Glutamatergic neuron (in vitro differentiated cells): ENCODE measurements at regions not wholly inside any gene's neighbourhood (a gene's known extent, or its start where the extent isn't known, plus 50 kb on each side); places are given as distances from the start of the nearest gene placed in this dataset.

Source experiments
- DNase-seq: peaks from one replicate; pipeline ENCODE4 v3.0.0; 2022
- H3K27ac Mint-ChIP-seq: one replicate; pipeline ENCODE4 v1.8.0; 2020; ENCODE audit warnings: mild to moderate bottlenecking, mixed read lengths, inconsistent platforms; ENCODE audit not compliant: unreplicated experiment
- H3K27me3 Mint-ChIP-seq: one replicate; pipeline ENCODE4 v1.8.0; 2020; ENCODE audit warnings: mild to moderate bottlenecking, moderate library complexity, mixed read lengths, inconsistent platforms; ENCODE audit not compliant: unreplicated experiment
- H3K36me3 Mint-ChIP-seq: one replicate; pipeline ENCODE4 v1.8.0; 2020; ENCODE audit warnings: mild to moderate bottlenecking, mixed read lengths, inconsistent platforms; ENCODE audit not compliant: unreplicated experiment
- H3K4me1 Mint-ChIP-seq: one replicate; pipeline ENCODE4 v1.8.0; 2020; ENCODE audit warnings: mild to moderate bottlenecking, low read depth, mixed read lengths, inconsistent platforms; ENCODE audit not compliant: unreplicated experiment
- H3K4me3 Mint-ChIP-seq: one replicate; pipeline ENCODE4 v1.8.0; 2020; ENCODE audit warnings: mild to moderate bottlenecking, mixed read lengths, inconsistent platforms; ENCODE audit not compliant: unreplicated experiment
- H3K9me3 Mint-ChIP-seq: one replicate; pipeline ENCODE4 v1.8.0; 2020; ENCODE audit warnings: mild to moderate bottlenecking, moderate library complexity, mixed read lengths, inconsistent platforms; ENCODE audit not compliant: unreplicated experiment
- CTCF ChIP-seq: fragments of 200-600 bp; sonication (generic); IDR thresholded peaks from one replicate; pipeline ENCODE4 v1.5.0; 2021; ENCODE audit not compliant: partially characterized antibody, unreplicated experiment

DNA sequence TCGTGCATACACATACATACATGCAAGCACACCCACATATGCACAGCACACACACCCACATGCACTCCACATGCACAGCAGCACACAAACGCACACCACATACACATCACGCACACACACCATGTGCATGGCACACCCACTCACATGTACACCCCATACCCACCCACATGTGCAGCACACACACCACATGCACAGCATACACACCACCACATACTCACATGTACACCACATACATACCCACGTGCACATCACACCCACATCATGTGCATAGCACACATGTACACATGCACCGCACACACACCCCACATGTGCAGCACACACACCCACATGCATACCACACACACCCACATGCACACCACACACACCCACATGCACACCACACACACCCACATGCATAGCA is 132.0 kb upstream of the RGPD4 start:
- Mint-ChIP-seq H3K27ac (no peak overlapping the region), H3K36me3 (no peaks in the 10 kb centered on the region), H3K4me1 (peaks cover 6% of the 10 kb centered on the region), H3K9me3 (peaks cover 4% of the 10 kb centered on the region), H3K27me3 (peaks cover 4% of the 10 kb centered on the region), H3K4me3 (no peak overlapping the region)
- DNase-seq: no peak
- no peak for TF ChIP-seq CTCF

DNA sequence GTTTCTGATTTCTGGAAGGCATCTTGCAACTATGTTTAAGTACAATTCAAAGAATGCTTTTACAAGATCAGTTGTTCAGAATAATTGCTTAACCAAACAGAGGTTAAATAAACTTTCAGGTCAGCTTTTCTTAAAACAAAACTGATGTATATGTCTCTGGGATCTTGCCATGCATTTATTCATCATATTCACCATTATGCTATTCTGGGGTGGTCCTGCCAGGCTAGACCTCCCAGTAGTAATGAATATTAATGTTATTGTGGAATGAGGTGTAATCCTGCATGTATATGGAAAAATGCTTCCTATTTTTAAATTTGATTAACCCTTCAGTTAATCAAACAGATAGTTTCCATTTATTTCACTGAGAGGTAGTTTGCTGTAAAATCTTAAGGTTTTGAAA is 129.3 kb upstream of the RGPD4 start:
- peaks cover 6% of the 10 kb centered on the region for H3K4me1 Mint-ChIP-seq
- no peak for TF ChIP-seq CTCF
- no peak for DNase-seq

DNA sequence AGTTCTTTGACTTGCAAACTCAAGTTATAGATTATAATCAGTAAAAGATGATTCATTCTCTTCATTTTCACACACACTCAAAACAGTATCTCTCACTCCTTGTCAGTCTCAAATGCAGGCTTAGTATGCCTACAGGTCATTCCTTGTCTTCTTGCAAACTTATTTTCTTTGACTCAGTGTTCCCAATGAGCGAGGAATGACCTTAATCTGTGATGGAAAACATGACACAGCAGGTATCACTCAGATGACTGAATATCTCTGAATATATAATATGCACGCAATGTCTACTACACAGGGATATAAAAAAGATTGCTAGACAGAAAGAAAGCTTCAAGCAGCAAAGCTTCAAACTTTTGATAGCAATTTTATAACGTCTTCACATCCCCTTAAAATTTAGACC is 127.8 kb upstream of the RGPD4 start:
- no peak overlapping the region for H3K27ac Mint-ChIP-seq
- H3K27me3 Mint-ChIP-seq: peaks cover 2% of the 10 kb centered on the region
- no peak overlapping the region for H3K4me3 Mint-ChIP-seq
- no peaks in the 10 kb centered on the region for H3K36me3 Mint-ChIP-seq
- H3K9me3 Mint-ChIP-seq: peaks cover 4% of the 10 kb centered on the region
- H3K4me1 Mint-ChIP-seq: peaks cover 6% of the 10 kb centered on the region
- no peak for TF ChIP-seq CTCF
- DNase-seq: no peak

More for the DNA sequence above, 129.3 kb upstream of the RGPD4 start:
- H3K27me3 Mint-ChIP-seq: peaks cover 2% of the 10 kb centered on the region
- H3K27ac Mint-ChIP-seq: no peak overlapping the region
- H3K9me3 Mint-ChIP-seq: peaks cover 4% of the 10 kb centered on the region
- H3K36me3 Mint-ChIP-seq: no peaks in the 10 kb centered on the region
- no peak overlapping the region for H3K4me3 Mint-ChIP-seq

DNA sequence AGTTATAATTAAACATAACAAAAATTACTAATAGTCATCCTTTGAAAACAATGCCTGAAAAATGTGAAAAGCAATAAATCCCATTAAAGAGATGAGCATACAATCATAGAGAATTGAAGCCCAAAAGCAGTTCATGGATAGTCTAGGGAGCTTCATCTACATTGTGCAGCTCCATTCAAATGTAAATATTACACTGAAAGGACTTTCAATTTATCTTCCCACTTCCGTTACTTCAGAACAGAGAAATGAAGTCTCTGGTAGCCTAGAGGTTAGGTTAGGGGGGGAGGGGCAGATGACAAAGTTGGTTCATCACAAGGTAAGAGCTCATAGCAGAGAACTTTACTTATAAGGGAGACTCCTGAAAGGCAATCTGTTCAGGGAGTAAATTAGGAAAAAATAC is 126.6 kb upstream of the RGPD4 start:
- H3K27ac Mint-ChIP-seq: no peak overlapping the region
- no peak overlapping the region for H3K4me3 Mint-ChIP-seq
- DNase-seq: no peak
- no peaks in the 10 kb centered on the region for H3K27me3 Mint-ChIP-seq
- peaks cover 5% of the 10 kb centered on the region for H3K4me1 Mint-ChIP-seq
- no peaks in the 10 kb centered on the region for H3K9me3 Mint-ChIP-seq
- TF ChIP-seq CTCF: no peak
- H3K36me3 Mint-ChIP-seq: no peaks in the 10 kb centered on the region

- peaks cover 2% of the 10 kb centered on the region for H3K27me3 Mint-ChIP-seq
- H3K9me3 Mint-ChIP-seq: no peaks in the 10 kb centered on the region
- H3K36me3 Mint-ChIP-seq: no peaks in the 10 kb centered on the region
- peaks cover 11% of the 10 kb centered on the region for H3K4me1 Mint-ChIP-seq
- no peak overlapping the region for H3K27ac Mint-ChIP-seq
- no peak overlapping the region for H3K4me3 Mint-ChIP-seq
- DNase-seq: no peak
- TF ChIP-seq CTCF: no peak
These were observed 114.8 kb upstream of the RGPD4 start for GRCh38 chr2:107711941-107712340.
